ENCODE measurements at regions not wholly inside any gene's neighbourhood (a gene's known extent, or its start where the extent isn't known, plus 50 kb on each side); places are given as distances from the start of the nearest gene placed in this dataset.
"Not testable (repeated sequence)": the region's sequence is repeated elsewhere in the genome, so short reads cannot be mapped to it uniquely, and the experiment has no call there.

DNA sequence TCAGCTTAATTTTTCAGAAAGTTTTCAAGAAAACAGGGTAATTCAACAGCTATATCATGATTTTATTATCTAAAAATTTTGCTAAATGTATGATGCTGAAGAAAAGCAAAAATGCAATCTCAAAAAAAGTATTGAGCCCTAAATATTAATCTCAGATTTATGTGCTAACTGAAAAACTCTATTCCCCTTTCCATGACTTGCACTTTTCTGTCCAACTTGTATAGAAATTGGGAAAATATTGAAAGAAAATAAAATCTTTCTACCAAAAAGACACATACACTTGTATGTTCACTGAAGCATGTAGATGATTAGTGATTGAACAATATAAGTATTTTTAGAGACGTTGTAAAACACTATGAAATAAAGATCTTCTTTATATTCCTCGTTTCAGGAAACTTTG, 368.0 kb upstream of the ATXN7L3B start:
- DNase-seq = no peak

DNA sequence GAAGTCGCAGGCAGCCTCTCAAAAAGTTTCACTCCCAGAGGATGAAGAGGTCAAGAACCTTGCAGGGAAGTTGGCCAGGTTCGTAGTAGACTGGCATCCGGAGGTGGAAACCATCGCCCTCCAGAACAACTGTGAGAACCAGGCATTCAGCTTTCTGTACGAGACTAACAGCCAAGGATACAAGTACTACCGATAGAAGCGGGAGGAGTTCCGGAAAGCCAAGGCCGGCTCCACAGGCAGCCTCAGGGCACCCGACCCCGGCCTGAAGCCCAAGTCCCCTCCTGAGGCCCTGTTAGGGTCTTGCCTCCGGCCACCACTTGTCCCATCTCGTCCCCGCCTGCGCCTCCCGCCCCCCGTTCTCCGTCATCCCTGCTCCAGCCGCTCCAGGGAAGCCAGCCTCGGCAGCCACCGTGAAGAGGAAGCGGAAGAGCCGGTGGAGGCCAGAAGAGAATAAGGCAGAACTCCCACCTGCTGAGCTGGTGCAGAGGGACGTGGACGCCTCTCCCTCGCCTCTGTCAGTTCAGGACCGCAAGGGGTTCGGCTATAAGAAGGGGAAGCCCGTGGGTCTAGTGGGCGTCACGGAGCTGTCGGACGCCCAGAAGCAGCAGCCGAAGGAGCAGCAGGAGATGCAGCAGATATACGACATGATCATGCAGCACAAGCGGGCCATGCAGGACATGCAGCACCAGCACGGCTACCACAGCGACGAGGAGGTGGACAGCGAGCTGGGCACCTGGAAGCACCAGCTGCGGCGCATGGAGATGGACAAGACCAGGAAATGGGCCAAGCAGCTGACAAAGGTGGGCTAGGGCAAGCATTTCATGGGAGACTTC, 366.8 kb upstream of the ATXN7L3B start:
- DNase-seq = no peak

DNA sequence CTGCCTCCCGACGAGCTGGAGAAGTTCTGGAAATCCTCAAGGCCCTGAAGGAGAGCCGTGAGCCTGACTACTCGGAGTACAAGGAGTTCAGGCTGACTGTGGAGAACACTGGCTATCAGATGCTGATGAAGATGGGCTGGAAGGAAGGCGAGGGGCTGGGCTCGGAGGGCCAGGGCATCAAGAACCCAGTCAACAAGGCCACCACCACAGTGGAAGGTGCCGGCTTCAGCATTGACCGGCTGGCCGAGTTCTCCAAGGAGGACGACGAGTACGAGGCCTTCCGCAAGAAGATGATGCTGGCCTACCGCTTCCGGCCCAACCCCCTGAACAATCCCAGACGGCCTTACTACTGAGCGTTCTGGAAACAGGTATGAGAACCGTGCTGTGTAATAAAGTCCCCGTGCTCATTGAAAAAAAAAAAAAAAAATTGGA, 366.1 kb upstream of the ATXN7L3B start:
- no peak for DNase-seq

DNA sequence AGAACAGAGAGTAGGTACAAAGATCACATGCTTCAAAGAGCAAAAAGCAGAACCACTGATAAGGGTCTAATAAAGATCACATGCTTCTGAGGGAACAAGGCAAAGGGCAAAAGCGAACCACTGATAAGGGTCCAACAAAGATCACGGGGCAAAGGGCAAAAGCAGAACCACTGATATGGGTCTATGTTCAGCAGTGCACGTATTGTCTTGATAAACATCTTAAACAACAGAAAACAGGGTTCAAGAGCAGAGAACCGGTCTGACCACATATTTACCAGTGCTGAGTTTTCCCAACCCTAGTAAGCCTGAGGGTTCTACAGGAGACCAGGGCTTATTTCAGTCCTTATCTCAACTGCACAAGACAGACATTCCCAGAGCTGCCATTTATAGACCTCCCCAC, 362.7 kb upstream of the ATXN7L3B start:
- not testable (repeated sequence) for DNase-seq

DNA sequence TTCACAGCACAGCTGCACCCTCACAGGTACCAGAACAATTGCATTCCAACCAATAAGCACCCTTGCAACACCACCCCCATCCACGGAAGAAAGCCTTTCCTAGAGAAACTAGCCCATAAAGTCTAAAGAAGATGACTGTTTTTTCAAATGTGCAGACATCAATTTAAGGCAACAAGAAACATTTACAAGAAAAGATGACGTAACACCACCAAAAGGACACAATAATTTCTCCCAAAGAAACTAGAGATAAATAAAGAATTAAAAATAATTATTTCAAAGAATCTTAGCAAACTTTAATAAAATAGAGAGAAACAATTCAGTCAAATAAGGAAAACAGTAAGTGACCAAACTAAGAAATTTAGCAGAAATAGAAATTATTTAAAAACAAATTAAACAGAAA, 352.3 kb upstream of the ATXN7L3B start:
- no peak for DNase-seq

DNA sequence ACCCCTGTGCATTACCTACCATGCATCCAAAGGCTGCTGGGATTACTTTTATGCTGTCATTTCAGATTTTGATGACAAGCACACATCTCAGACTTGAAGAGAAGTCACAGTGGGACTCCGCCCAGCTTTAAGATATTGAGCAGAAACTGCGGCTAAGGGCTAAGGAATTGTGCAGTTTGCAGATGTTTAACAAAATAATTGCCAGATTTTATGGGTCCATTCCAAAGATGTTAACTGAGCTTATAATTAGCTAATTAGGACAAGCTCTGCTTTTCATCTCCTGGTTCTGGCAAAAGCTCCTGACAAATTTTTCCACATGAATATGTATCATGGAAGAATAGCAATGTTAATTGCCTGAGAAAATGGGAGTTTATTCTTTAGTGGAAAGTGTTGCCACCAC, 344.4 kb upstream of the ATXN7L3B start:
- DNase-seq = no peak

DNA sequence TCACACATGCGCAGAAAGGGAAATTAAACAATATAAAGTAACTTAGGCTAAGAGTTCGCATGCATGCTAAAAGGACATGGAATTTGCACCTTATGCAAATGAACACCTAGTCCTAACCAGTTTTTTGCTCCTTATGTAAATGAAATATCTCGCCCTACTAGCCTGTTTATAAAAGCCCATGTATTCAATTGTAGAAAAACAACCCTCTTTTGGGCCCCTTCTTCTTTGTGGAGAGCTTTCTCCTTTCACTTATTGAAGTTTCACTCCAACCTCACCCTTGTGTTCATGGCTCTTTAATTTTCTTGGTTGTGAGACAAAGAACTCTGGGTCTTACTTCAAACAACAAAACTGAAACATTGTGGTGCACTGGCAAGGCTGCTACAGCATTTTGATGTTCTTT, 333.4 kb upstream of the ATXN7L3B start:
- DNase-seq = no peak

DNA sequence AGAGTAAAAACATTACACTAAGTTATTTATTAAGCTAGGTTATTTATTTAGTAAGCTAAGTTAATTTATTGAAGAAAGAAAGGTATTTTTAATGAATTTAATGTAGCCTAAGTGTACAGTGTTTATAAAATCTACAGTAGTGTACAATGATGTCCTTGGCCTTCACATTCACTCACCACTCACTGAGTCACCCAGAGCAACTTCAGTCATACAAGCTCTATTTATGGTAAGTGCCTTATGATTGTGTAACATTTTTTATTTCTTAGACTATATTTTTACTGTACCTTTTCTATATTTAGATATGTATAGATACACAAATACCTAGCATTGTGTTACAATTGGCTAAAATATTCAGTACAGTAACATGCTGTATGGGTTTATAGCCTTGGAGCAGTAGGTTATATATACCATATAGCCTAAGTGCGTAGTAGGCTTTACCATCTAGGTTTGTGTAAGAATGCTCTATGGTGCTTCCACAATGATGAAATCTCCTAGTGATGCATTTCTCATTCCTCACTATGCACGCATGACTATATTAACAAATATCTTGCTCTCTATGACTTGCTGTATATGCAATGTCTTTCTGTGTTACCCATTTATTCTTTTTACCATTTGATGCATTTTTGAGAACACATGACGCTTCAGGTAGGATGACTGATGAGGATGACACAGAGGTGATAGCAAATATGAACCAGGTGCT, 309.6 kb upstream of the ATXN7L3B start:
- DNase-seq = no peak

DNA sequence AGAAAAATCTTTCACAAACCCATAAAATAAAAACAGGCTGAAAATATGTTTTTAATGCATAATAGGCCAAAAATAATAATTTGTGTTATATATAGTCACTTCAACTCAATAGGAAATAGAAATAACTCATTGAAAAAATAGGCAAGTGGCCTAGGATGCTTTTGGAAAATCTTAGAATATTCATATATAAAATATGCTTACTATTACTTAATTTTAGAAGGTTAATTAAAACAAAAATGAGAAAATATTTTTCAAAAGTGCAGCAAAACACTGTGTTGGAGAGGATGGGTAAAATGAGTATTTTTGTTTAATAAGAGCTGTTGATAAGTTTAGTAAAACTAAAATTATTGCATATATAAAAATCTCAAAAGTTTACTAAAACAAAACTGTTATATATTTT, 308.0 kb upstream of the ATXN7L3B start:
- DNase-seq = no peak

DNA sequence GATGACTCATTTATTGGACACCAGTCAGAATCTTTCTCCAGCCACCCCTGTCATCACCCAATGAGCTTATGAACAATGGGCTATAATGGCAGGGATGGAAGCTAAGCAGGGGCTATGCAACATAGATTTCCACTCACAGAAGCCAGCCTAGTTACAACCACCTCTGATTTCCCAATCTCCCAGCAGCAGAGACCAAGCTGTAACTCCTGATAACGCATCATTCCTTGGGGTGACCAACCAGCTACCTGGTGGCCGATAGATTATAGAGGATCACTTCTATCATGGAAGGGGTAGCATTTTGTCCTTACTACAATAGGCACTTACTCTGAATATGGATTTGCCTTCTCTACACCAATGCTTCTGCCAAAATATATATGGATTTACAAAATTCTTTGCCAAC, 302.3 kb upstream of the ATXN7L3B start:
- no peak for DNase-seq

DNA sequence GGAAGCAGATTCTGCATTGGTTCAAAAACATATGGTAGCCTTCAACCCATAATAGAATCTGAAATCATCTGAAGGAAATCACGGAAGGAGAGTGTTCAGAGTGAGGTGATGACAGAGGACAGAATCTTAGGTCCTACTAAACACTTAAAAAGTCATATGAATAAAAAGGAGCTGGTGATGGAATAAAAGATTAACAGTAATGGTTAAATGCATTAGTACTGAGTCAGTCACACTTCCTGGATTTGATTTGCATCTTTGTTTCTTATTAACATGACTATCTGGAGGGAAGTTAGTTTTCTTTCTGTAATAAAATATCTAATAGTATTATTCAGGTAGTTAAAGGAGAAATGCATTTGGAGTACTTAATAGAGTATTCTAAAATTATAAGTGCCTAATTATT, 296.3 kb upstream of the ATXN7L3B start:
- no peak for DNase-seq

DNA sequence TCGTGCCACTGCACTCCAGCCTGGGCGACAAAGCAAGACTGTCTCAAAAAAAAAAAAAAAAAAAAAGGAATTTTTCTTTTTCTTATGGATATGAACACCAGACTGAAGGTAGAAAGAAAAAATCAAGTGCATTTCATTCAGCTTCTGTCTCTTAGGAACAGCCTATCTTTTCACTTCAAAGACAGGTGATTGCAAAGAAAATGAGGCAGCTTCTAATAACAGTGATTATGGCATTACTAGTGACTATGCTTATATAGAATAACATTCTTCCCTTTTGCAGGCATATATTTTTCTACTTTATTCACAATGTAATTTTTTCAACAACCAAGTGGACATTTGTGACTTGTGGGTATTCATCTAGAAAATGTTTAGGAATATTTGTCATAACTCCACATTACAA, 295.5 kb upstream of the ATXN7L3B start:
- no peak for DNase-seq

DNA sequence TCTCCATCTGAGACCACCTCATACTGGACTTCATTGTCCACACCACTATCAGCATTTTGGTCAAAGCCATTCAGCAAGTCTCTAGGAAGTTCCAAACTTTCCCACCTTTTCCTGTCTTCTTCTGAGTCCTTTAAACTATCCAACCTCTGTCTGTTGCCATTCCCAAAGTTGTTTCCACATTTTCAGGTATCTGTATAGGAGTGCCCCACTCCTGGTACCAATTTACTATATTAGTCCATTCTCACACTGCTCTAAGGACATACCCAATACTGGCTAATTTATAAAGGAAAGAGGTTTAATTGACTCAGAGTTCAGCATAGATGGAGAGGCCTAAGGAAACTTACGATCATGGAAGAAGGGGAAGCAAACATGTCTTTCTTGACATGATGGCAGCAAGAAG, 292.2 kb upstream of the ATXN7L3B start:
- DNase-seq = no peak

DNA sequence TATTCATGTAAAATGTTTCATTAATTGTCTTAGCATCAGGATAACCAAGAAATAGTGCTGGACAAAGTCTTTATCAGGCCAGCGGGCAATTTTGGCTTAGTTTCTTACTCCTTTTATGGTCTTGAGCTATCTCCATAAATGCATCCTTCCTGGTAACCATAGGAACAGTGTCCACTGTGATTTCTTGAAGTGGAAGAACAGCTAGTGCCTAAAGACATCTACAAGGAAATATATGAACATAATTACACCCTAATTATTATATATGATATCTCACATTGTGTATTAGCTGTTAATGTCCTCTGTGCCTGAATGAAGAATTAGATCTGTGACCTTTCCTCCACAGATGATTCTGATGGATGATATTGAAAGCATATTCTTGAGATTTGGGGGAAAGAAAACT, 286.7 kb upstream of the ATXN7L3B start:
- no peak for DNase-seq

DNA sequence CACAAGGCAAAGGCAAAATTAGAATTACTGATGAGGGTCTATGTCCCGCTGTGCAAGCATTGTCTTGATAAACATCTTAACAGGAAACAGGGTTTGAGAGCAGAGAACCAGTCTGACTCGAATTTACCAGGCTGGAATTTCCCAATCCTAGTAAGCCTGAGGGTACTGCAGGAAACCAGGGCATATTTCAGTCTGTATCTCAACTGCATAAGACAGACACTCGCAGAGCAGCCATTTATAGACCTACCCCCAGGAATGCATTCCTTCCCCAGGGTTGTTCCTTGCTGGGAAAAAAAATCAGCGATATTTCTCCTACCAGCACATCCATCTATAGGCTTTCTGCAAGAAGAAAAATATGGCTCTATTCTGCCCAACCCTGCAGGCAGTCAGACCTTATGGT, 283.8 kb upstream of the ATXN7L3B start:
- DNase-seq = not testable (repeated sequence)

DNA sequence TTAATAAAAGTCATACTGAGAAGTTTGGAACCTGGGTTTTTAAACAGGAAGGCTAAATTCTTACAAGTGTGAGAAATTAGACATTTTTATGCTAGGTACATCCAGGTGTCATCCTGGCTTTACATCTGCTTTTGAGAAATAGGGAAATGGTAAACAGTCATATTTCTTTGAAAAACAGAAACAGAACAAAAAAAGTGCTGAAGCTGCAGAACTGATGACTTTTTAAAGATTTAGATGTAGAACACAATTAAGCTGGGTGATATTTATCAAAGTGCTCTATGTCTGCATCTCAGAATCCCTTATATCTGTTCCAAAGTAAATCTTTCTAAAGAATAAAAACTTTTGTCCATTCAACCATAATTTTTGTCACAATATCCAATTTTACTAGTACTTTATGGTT, 282.9 kb upstream of the ATXN7L3B start:
- no peak for DNase-seq

DNA sequence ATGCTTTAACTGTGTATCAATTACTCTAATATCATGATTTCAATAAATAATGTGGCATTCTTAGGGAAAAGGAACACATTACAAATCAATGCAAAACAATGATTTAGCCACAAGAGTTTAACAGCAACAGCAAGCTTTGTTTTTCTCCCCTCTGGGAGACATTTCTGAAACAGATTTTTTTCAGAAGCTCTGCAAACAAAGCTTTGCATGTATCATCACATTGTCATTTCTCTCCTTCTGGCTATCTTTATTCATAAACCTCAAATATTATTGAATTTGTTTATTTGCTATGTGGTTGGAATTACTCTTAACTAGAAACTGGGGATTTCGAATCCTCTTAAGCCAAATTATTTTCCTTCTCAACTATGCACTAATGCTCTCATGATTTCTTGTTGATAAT, 278.4 kb upstream of the ATXN7L3B start:
- DNase-seq = no peak

DNA sequence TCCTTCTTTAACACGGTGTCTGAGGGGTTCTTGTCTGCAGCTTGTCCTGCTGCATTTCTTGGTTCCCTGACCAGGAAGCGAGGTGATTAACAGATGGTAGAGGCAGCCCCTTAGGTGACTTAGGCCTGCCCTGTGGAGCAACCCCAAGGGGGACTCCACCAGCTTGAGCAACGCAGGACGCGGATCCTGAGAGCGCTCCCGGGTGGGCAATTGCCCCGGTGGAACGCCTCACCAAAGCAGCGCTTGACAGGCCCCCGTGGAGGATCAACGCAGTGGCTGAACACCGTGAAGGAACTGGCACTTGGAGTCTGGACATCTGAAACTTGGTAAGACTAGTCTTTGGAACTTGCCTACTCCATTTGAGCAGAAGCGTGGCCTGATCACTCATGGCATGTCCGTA, 272.9 kb upstream of the ATXN7L3B start:
- DNase-seq = no peak

DNA sequence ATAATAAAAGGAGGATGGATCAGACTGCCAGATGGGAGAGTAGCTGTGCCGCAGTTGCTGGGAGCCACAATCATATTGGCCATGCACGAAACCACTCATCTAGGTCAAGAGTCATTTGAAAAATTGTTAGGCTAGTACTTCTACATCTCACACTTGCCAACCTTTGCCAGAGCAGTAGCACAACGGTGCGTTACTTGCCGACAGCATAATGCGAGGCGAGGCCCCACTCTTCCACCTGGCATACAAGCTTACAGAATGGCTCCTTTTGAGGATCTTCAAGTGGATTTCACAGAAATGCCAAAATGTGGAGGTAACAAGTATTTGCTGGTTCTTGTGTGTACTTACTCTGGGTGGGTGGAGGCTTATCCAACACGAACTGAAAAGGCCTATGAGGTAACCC, 268.3 kb upstream of the ATXN7L3B start:
- DNase-seq = not testable (repeated sequence)

DNA sequence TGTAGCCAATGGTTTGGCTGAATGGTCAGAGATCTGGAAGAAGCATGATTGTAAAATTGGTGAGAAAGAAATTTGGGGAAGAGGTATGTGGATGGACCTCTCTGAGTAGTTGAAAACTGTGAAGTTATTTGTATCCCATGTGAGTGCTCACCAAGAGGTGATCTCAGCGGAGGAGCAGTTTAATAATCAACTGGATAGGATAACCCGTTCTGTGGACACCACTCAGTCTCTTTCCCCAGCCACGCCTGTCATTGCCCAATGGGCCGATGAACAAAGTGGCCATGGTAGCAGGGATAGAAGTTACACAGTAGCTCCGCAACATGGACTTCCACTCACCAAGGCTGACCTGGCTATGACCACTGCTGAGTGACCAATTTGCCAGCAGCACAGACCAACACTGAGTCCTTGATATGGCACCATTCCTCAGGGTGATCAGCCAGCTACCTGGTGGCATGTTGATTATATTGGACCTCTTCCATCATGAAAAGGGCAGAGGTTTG, 257.4 kb upstream of the ATXN7L3B start:
- DNase-seq = no peak

DNA sequence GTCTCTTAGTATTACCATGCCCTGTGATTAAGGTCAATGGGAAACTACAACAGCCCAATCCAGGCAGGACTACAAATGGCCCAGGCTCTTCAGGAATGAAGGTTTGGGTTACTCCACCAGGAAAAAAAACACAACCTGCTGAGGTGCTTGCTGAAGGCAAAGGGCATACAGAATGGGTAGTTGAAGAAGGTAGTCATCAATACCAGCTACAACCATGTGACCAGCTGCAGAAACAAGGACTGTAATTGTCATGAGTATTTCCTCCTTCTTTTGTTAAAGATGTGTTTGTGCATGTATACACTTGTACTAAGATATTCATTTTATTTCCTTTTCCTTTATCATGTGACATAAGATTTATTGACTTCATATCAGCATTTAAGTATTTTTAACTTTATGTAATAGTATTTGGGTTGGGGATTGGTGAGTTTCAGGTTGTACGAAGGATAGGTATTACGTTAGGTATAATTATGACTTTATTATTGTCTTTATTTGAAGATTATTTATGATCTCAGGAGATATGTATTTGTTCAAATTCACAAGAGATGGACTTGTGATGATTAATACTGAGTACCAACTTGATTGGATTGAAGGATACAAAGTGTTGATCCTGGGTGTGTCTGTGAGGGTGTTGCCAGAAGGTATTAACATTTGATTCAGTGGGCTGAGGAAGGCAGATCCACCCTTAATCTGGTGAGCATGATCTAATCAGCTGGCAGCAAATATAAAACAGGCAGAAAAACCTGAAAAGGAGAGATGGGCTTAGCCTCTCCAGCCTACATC, 256.0 kb upstream of the ATXN7L3B start:
- DNase-seq = not testable (repeated sequence)

DNA sequence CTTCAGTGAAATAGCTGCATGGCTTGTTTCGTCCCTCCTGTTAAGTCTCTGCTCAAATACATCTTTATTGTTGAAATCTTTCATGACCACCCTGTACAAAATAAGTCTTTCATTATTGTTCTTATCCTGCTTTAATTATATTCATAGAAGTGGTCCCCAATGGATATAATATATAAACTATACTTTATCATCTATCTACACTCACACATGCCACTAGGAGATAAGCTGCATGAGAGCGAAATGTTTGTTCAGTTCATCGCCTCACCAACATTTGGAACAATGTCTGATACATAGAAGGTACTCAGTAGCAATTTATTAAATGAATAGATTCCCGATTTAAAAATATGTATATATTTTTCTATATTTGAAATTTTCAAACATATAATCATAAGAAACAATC, 254.0 kb upstream of the ATXN7L3B start:
- DNase-seq = no peak

DNA sequence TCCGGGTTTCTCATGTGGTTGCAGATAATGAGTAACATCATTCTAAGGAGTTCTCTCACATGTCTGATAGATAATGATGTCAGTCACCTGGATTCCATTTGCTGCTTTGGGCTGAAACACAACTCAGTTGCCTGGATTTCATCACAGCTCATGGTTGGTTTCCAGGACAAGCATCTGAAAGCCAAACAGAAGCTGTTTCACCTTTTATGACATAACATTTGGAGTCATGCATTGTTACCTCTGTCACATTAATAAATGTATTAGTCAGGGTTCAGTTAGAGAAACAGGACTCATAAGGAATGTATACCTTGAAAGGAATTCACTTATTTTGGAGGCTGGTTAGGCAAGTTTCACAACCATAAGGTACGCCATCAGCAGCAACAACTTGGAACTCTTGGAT, 251.9 kb upstream of the ATXN7L3B start:
- DNase-seq = no peak

Data from T-helper 1 cell (primary cell).